G401.6 (cell line): ENCODE measurements at regions not wholly inside any gene's neighbourhood (a gene's known extent, or its start where the extent isn't known, plus 50 kb on each side); places are given as distances from the start of the nearest gene placed in this dataset.

ENCODE experiments used
- FAIRE-seq: peaks from 2 replicates; lab custom pipeline; 2012; peaks lifted over from hg19 to GRCh38; lab: Jason Lieb, UNC

GRCh38 chr1:55572878-55573734 lies 357.9 kb upstream of the USP24 start:
- no peak for FAIRE-seq

- FAIRE-seq: no peak
Observed at GRCh38 chr1:55571767-55572166, 356.6 kb upstream of the USP24 start.

GRCh38 chr1:55569417-55569816 lies 354.3 kb upstream of the USP24 start:
- FAIRE-seq: no peak

GRCh38 chr1:55568732-55569131 lies 353.6 kb upstream of the USP24 start:
- no peak for FAIRE-seq

GRCh38 chr1:55560266-55560665 lies 345.1 kb upstream of the USP24 start:
- FAIRE-seq: no peak

- FAIRE-seq: no peak
Observed at GRCh38 chr1:55559842-55560241, 344.7 kb upstream of the USP24 start.

- FAIRE-seq: no peak
Observed at GRCh38 chr1:55559161-55559611, 344.0 kb upstream of the USP24 start.

- FAIRE-seq: no peak
Observed at GRCh38 chr1:55558515-55558914, 343.4 kb upstream of the USP24 start.

- no peak for FAIRE-seq
Observed at GRCh38 chr1:55555956-55556725, 341.0 kb upstream of the USP24 start.

- FAIRE-seq: no peak
Observed at GRCh38 chr1:55554611-55555010, 339.4 kb upstream of the USP24 start.

GRCh38 chr1:55552636-55553035 lies 337.5 kb upstream of the USP24 start:
- no peak for FAIRE-seq

- no peak for FAIRE-seq
Observed at GRCh38 chr1:55547405-55547804, 332.2 kb upstream of the USP24 start.

- no peak for FAIRE-seq
Observed at GRCh38 chr1:55546553-55546952, 331.4 kb upstream of the USP24 start.

GRCh38 chr1:55544826-55545225 lies 329.7 kb upstream of the USP24 start:
- no peak for FAIRE-seq

- FAIRE-seq: no peak
Observed at GRCh38 chr1:55542901-55543504, 327.8 kb upstream of the USP24 start.

GRCh38 chr1:55541296-55541695 lies 326.1 kb upstream of the USP24 start:
- no peak for FAIRE-seq

GRCh38 chr1:55539652-55540512 lies 324.7 kb upstream of the USP24 start:
- FAIRE-seq: no peak

- FAIRE-seq: no peak
Observed at GRCh38 chr1:55538428-55538827, 323.3 kb upstream of the USP24 start.

- no peak for FAIRE-seq
Observed at GRCh38 chr1:55536545-55536865, 321.3 kb upstream of the USP24 start.

- no peak for FAIRE-seq
Observed at GRCh38 chr1:55535724-55536544, 320.8 kb upstream of the USP24 start.

GRCh38 chr1:55534565-55535121 lies 319.5 kb upstream of the USP24 start:
- no peak for FAIRE-seq
